GM18909 (cell line): ENCODE measurements at regions not wholly inside any gene's neighbourhood (a gene's known extent, or its start where the extent isn't known, plus 50 kb on each side); places are given as distances from the start of the nearest gene placed in this dataset.

Experiments
- ATAC-seq: cut with Tn5 transposase; IDR thresholded peaks from one replicate; pipeline ENCODE4 v1.9.1; 2021; ENCODE audit warnings: mild to moderate bottlenecking; ENCODE audit not compliant: unreplicated experiment, poor library complexity

- no peak for ATAC-seq
These were observed 1899.8 kb upstream of the NUDT12 start for GRCh38 chr5:105462377-105462776.

- no peak for ATAC-seq
These were observed 1898.1 kb upstream of the NUDT12 start for GRCh38 chr5:105460721-105461120.

- no peak for ATAC-seq
These were observed 1890.7 kb upstream of the NUDT12 start for GRCh38 chr5:105453216-105453807.

GRCh38 chr5:105448271-105448670, 1885.7 kb upstream of the NUDT12 start:
- no peak for ATAC-seq

GRCh38 chr5:105430516-105430915, 1867.9 kb upstream of the NUDT12 start:
- no peak for ATAC-seq

GRCh38 chr5:105428451-105429380, 1866.1 kb upstream of the NUDT12 start:
- ATAC-seq, result no peak

- no peak for ATAC-seq
These were observed 1851.5 kb upstream of the NUDT12 start for GRCh38 chr5:105414067-105414466.

- ATAC-seq, result no peak
These were observed 1850.9 kb upstream of the NUDT12 start for GRCh38 chr5:105413406-105413990.

GRCh38 chr5:105409695-105410094, 1847.1 kb upstream of the NUDT12 start:
- no peak for ATAC-seq

GRCh38 chr5:105407200-105407599, 1844.6 kb upstream of the NUDT12 start:
- no peak for ATAC-seq

GRCh38 chr5:105397749-105398148, 1835.2 kb upstream of the NUDT12 start:
- ATAC-seq, result no peak

- no peak for ATAC-seq
These were observed 1830.1 kb upstream of the NUDT12 start for GRCh38 chr5:105392710-105393149.

GRCh38 chr5:105392122-105392709, 1829.6 kb upstream of the NUDT12 start:
- no peak for ATAC-seq

GRCh38 chr5:105380126-105380525, 1817.5 kb upstream of the NUDT12 start:
- ATAC-seq, result no peak

GRCh38 chr5:105371169-105371568, 1808.6 kb upstream of the NUDT12 start:
- no peak for ATAC-seq

GRCh38 chr5:105350486-105351140, 1788.0 kb upstream of the NUDT12 start:
- ATAC-seq, result no peak

- ATAC-seq, result no peak
These were observed 1769.0 kb upstream of the NUDT12 start for GRCh38 chr5:105331558-105331957.

- ATAC-seq, result no peak
These were observed 1767.6 kb upstream of the NUDT12 start for GRCh38 chr5:105330185-105330584.

GRCh38 chr5:105304859-105305258, 1742.3 kb upstream of the NUDT12 start:
- ATAC-seq, result no peak

- ATAC-seq, result no peak
These were observed 1726.4 kb upstream of the NUDT12 start for GRCh38 chr5:105288946-105289345.
